HG03460 (cell line): ENCODE measurements at regions not wholly inside any gene's neighbourhood (a gene's known extent, or its start where the extent isn't known, plus 50 kb on each side); places are given as distances from the start of the nearest gene placed in this dataset.

ENCODE experiments used
- ATAC-seq: cut with Tn5 transposase; IDR thresholded peaks from one replicate; pipeline ENCODE4 v1.9.1; 2021; ENCODE audit not compliant: unreplicated experiment

GRCh38 chr1:220322570-220322969 lies 50.3 kb upstream of the RAB3GAP2 start:
- ATAC-seq: no peak
